H9 (cell line): ENCODE measurements at regions not wholly inside any gene's neighbourhood (a gene's known extent, or its start where the extent isn't known, plus 50 kb on each side); places are given as distances from the start of the nearest gene placed in this dataset.

ENCODE experiments used
- DNase-seq: peaks from one replicate; pipeline ENCODE4 v3.0.0-alpha.2; 2017
- H2AFZ ChIP-seq: one replicate; pipeline ENCODE4 v1.6.1; 2013; ENCODE audit warnings: mild to moderate bottlenecking, low read length, control low read depth, moderate library complexity
- H2AK5ac ChIP-seq: 2 replicates; pipeline ENCODE4 v1.6.1; 2013; ENCODE audit warnings: low read length, control low read depth, mixed read lengths; ENCODE audit not compliant: insufficient read length
- H2BK120ac ChIP-seq: one replicate; pipeline ENCODE4 v1.6.1; 2013; ENCODE audit warnings: low read depth, mild to moderate bottlenecking, low read length, control low read depth, inconsistent platforms; ENCODE audit not compliant: poor library complexity, severe bottlenecking
- H2BK12ac ChIP-seq: 2 replicates; pipeline ENCODE4 v1.6.1; 2013; ENCODE audit warnings: low read length, control low read depth, mixed read lengths, low read depth; ENCODE audit not compliant: insufficient read length
- H2BK15ac ChIP-seq: 2 replicates; pipeline ENCODE4 v1.6.1; 2013; ENCODE audit warnings: low read depth, low read length, control low read depth
- H2BK20ac ChIP-seq: one replicate; pipeline ENCODE4 v1.6.1; 2013; ENCODE audit warnings: low read depth, mild to moderate bottlenecking, low read length, control low read depth, inconsistent platforms; ENCODE audit not compliant: poor library complexity, severe bottlenecking
- H2BK5ac ChIP-seq: 2 replicates; pipeline ENCODE4 v1.6.1; 2013; ENCODE audit warnings: low read length, control low read depth, mixed read lengths; ENCODE audit not compliant: insufficient read length
- H3K14ac ChIP-seq: 2 replicates; pipeline ENCODE4 v1.6.1; 2013; ENCODE audit warnings: low read length, control low read depth; ENCODE audit not compliant: insufficient read depth
- H3K18ac ChIP-seq: 2 replicates; pipeline ENCODE4 v1.6.1; 2013; ENCODE audit warnings: low read depth, mild to moderate bottlenecking, mixed read lengths, low read length, control low read depth; ENCODE audit not compliant: insufficient read length
- H3K23ac ChIP-seq: 2 replicates; pipeline ENCODE4 v1.6.1; 2013; ENCODE audit warnings: low read length, control low read depth, mixed read lengths, low read depth; ENCODE audit not compliant: insufficient read length
- H3K23me2 ChIP-seq: 2 replicates; pipeline ENCODE4 v1.6.1; 2013; ENCODE audit warnings: low read depth, mild to moderate bottlenecking, mixed read lengths, low read length, control low read depth; ENCODE audit not compliant: insufficient read length, poor library complexity, severe bottlenecking
- H3K27ac ChIP-seq: 2 replicates; pipeline ENCODE4 v1.5.1; 2013; ENCODE audit warnings: low read length, control low read depth, mixed read lengths, low read depth; ENCODE audit not compliant: insufficient read length
- H3K27me3 ChIP-seq: 2 replicates; pipeline ENCODE4 v1.6.1; 2013; ENCODE audit warnings: low read length, control low read depth, inconsistent platforms; ENCODE audit not compliant: insufficient read depth
- H3K4ac ChIP-seq: 2 replicates; pipeline ENCODE4 v1.6.1; 2013; ENCODE audit warnings: low read depth, mild to moderate bottlenecking, control low read depth, inconsistent platforms, low read length, moderate library complexity
- H3K4me1 ChIP-seq: 2 replicates; pipeline ENCODE4 v1.6.1; 2013; ENCODE audit warnings: low read length, control low read depth, inconsistent platforms; ENCODE audit not compliant: insufficient read depth
- H3K4me2 ChIP-seq: 2 replicates; pipeline ENCODE4 v1.6.1; 2013; ENCODE audit warnings: low read length, control low read depth, mixed read lengths; ENCODE audit not compliant: insufficient read length, insufficient read depth
- H3K56ac ChIP-seq: 2 replicates; pipeline ENCODE4 v1.6.1; 2013; ENCODE audit warnings: low read depth, mild to moderate bottlenecking, mixed read lengths, low read length, control low read depth; ENCODE audit not compliant: insufficient read length
- H3K79me1 ChIP-seq: 2 replicates; pipeline ENCODE4 v1.6.1; 2013; ENCODE audit warnings: low read depth, mild to moderate bottlenecking, moderate library complexity, low read length, control low read depth, inconsistent platforms; ENCODE audit not compliant: insufficient read depth, poor library complexity, severe bottlenecking
- H3K79me2 ChIP-seq: 2 replicates; pipeline ENCODE4 v1.6.1; 2013; ENCODE audit warnings: low read length, control low read depth, inconsistent platforms; ENCODE audit not compliant: insufficient read depth
- H3K9ac ChIP-seq: 2 replicates; pipeline ENCODE4 v1.6.1; 2013; ENCODE audit warnings: low read length, control low read depth, mixed read lengths; ENCODE audit not compliant: insufficient read length; ENCODE audit errors: extremely low read depth
- H3K9me3 ChIP-seq: one replicate; pipeline ENCODE4 v1.6.1; 2013; ENCODE audit warnings: low read depth, low read length, inconsistent platforms; ENCODE audit not compliant: control insufficient read depth
- H3T11ph ChIP-seq: one replicate; pipeline ENCODE4 v1.6.1; 2013; ENCODE audit warnings: mild to moderate bottlenecking, low read length, control low read depth, inconsistent platforms
- H4K20me1 ChIP-seq: one replicate; pipeline ENCODE4 v1.6.1; 2013; ENCODE audit not compliant: control insufficient read depth, insufficient read length, insufficient read depth
- H4K5ac ChIP-seq: 2 replicates; pipeline ENCODE4 v1.6.1; 2013; ENCODE audit warnings: low read depth, mild to moderate bottlenecking, mixed read lengths, low read length, control low read depth; ENCODE audit not compliant: insufficient read length
- H4K8ac ChIP-seq: replicated peaks from 2 replicates; pipeline ENCODE4 v1.6.1; 2013; ENCODE audit warnings: low read length, control low read depth, mixed read lengths, low read depth; ENCODE audit not compliant: insufficient read length
- H4K91ac ChIP-seq: 2 replicates; pipeline ENCODE4 v1.6.1; 2013; ENCODE audit warnings: low read depth, mild to moderate bottlenecking, moderate library complexity, mixed read lengths, low read length, control low read depth; ENCODE audit not compliant: insufficient read length
- H3K27ac Mint-ChIP-seq, 3 experiments: 2 replicates in 2 of 3; 3 replicates in 1 of 3; pipeline ENCODE4 v1.8.0; 2020 to 2021; ENCODE audit warnings: mixed read lengths in 3 of 3, mild to moderate bottlenecking in 1 of 3, moderate library complexity in 1 of 3
- H3K27me3 Mint-ChIP-seq: 2 replicates; pipeline ENCODE4 v1.8.0; 2021; ENCODE audit warnings: low read depth, mild to moderate bottlenecking, moderate library complexity, mixed read lengths
- H3K36me3 Mint-ChIP-seq, 3 experiments: 2 replicates in 2 of 3; 3 replicates in 1 of 3; pipeline ENCODE4 v1.8.0; 2020 to 2021; ENCODE audit warnings: low read depth in 3 of 3, mixed read lengths in 3 of 3; ENCODE audit not compliant: insufficient read depth in 1 of 3
- H3K4me1 Mint-ChIP-seq, 2 experiments: 2 replicates each; pipeline ENCODE4 v1.8.0; 2020; ENCODE audit warnings: mixed read lengths in 2 of 2
- H3K4me3 Mint-ChIP-seq, 2 experiments: 2 replicates in 1 of 2; 3 replicates in 1 of 2; pipeline ENCODE4 v1.8.0; 2020 to 2021; ENCODE audit warnings: mild to moderate bottlenecking in 2 of 2, mixed read lengths in 2 of 2, moderate library complexity in 1 of 2
- H3K9me3 Mint-ChIP-seq, 2 experiments: 2 replicates in 1 of 2; 3 replicates in 1 of 2; pipeline ENCODE4 v1.8.0; 2020; ENCODE audit warnings: mild to moderate bottlenecking in 2 of 2, mixed read lengths in 2 of 2, moderate library complexity in 1 of 2
- CTCF ChIP-seq: fragments of 200-600 bp; sonication (generic); conservative IDR thresholded peaks from 3 replicates; pipeline ENCODE4 v1.8.0; 2021; ENCODE audit warnings: antibody characterized with exemption, mild to moderate bottlenecking
- WGBS: extraction: QIAGEN DNeasy Blood & Tissue Kit; methylation state at CpG from one replicate; pipeline ENCODE4 v1.1.7; 2013; ENCODE audit warnings: missing lambda C conversion rate, low lambda C conversion rate, mixed read lengths; ENCODE audit not compliant: insufficient read length; ENCODE audit errors: extremely low coverage; 5-methylcytosine and 5-hydroxymethylcytosine counted together

GRCh38 chr16:73447846-73448245 lies 399.9 kb upstream of the ZFHX3 start:
- Mint-ChIP-seq H3K4me3 (no peak overlapping the region), H3K36me3 (peaks cover 4 to 26% (median 18%) of the 10 kb centered on the region in 3 experiments; a peak in 6 of 7 replicates), H3K4me1 (peaks cover 0 to 6% of the 10 kb centered on the region in 2 experiments; a peak in 2 of 4 replicates), H3K27me3 (no peaks in the 10 kb centered on the region; the same call in 1 of the 2 replicates), H3K27ac (no peak overlapping the region), H3K9me3 (peaks cover 24 to 30% of the 10 kb centered on the region in 2 experiments; a peak in 4 of 5 replicates)
- Histone ChIP-seq H2BK120ac (no peak overlapping the region), H3K79me1 (no peaks in the 10 kb centered on the region), H2AFZ (no peak overlapping the region), H2BK15ac (no peak overlapping the region), H4K20me1 (no peaks in the 10 kb centered on the region), H2AK5ac (no peak overlapping the region), H3K27ac (no peak overlapping the region), H3K4me1 (no peaks in the 10 kb centered on the region), H3K23me2 (no peaks in the 10 kb centered on the region), H3K56ac (no peak overlapping the region), H2BK12ac (no peak overlapping the region), H2BK20ac (no peak overlapping the region), H3K4me2 (no peak overlapping the region), H3K79me2 (no peaks in the 10 kb centered on the region), H3K9me3 (no peaks in the 10 kb centered on the region), H4K91ac (no peak overlapping the region), H3K9ac (no peak overlapping the region), H3K4ac (no peak overlapping the region), H3K27me3 (no peaks in the 10 kb centered on the region), H3K18ac (no peak overlapping the region), H3K23ac (no peak overlapping the region), H3K14ac (no peak overlapping the region), H3T11ph (no peak overlapping the region), H4K5ac (no peak overlapping the region), H2BK5ac (no peak overlapping the region), H4K8ac (no peak overlapping the region)
- no CpG with 5 or more reads among the region's 2 CpGs for WGBS
- DNase-seq, result no peak
- no peak for TF ChIP-seq CTCF
